Stimulated activated CD4-positive, alpha-beta T cell treated with anti-CD3 and anti-CD28 coated beads, Interleukin-12 subunit alpha, Interleukin-12 subunit beta, amount 100 ng/mL, for 48 hours (primary cell): ENCODE measurements at regions not wholly inside any gene's neighbourhood (a gene's known extent, or its start where the extent isn't known, plus 50 kb on each side); places are given as distances from the start of the nearest gene placed in this dataset.
"Not testable (repeated sequence)": the region's sequence is repeated elsewhere in the genome, so short reads cannot be mapped to it uniquely, and the experiment has no call there.

ENCODE experiments used
- DNase-seq, 3 donors: peaks; one replicate each; pipeline ENCODE4 v3.0.0-alpha.2; 2020; ENCODE audit warnings: low read depth in 2 of 3, low spot score in 1 of 3

DNA sequence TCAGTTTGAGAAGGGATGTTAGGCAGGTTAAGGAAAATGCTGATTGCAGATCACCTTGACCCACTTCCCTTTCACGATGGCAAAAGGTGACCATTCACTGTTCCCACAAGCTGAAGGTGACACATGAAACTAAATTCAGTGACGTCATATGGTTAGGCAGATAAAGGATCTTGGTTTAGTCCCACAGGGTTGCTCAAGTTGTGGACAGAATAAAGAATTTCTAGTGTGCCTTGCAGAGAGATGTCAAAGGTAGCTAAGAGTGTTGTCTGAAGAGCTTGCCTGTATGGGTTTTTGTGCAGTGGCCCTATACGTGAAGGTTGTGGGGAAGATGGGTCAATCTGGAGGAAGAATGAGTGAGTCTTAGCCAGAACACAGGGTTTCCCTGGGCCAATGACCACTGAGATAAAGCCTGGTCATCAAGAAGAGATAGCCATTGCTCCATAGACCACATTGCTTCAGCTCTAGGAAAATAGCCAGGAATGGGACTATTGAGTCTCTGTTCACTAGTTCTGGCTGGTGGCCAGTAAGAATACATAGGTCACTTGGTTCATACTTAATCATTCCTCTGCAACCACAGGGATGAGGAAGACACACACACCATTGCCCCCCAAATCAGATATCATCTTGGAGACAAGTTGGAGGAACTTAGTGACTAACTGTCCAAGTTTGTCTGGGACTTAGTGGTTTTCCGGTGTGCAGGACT lies 148.5 kb upstream of the ATXN1 start:
- no peak for DNase-seq

DNA sequence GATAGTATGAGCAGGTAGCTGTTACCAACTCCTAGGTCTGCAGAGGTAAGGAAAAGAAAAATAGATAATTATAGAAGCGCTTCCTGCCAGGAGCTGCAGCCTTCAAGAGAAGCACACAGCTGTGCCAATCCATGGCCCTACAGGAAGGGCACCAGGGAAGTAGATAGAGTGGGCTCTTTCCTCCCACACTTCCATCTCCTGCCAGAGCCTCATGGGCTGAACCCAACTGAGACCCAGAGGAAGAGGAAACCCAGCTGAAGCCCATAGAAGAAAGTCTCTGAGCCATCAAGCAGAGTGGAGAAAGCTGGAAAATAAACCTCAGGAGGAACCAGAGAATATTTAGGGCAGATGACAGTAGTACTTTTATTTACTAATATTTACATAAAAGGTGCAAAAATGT lies 146.7 kb upstream of the ATXN1 start:
- DNase-seq: no peak

DNA sequence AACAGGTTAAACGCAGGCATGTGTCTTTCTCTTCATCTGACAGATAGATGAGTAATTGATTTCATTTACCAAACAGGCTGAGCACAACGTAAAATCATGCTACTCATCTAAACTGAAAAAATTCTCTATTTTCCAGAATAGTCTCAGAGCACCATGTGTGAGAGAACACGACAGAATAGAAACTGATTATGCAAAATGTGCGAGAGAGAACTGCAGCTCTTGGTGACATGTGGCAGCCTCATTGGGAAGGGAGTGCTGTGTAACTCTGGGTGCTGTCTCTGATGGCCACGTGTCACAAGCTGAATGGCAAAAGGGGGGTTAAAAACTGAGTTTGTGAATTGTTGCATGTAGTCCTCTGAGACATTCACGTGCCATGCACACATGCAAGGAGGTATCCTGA lies 143.7 kb upstream of the ATXN1 start:
- no peak for DNase-seq

DNA sequence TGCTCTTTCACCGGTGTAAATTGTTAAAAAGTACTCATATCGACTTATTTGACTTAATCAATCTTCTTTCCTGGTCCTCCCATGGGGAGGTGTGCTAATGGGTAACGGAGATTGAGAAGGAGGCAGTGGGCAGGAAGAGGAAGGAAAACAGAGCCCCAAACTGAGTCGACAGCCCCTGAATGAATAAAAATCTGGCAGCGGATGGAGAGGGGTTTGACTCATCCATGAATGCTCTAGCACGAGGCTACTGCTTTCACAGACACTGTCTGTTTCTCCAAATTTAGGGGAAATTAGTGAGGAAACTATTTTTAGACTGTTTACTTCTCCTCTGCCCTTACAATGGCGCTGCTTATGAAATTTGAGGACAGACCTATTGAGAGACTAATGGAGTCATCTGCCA lies 142.2 kb upstream of the ATXN1 start:
- DNase-seq: no peak

DNA sequence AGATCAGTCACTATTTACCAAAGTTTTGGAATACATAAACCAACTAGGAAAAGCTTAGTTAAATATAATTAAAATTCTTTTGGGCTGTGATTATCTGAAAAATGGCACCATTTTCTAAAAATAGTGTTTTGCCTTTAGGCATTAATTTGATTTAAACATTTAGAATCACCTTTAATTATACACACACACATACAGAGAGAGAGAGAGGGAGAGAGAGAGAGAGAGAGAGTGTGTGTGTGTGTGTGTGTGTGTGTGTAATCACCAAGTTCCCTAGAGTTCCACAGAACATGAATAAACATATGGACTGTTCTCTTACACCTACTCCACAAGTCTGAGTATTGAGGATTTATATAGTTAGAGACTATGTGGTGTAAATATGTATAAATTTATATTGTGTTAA lies 141.2 kb upstream of the ATXN1 start:
- no peak for DNase-seq

DNA sequence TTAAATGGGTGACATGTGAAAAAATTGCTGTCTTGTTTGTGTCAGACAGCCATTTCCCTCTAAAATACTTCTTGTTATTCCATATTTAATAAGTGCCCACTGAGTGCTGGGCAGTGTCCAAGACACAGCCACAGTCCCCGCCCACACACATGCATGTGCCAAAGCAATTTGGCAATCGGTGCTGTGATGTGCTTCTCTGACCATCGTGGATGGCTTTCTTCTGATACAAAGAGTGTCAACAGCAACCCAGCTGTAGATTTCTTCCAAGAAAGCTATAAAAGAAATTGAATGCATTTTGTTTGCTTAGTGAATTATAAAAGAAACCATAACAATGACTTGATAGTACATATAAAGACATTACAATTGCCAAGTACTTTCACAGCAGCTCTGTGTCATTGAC lies 140.5 kb upstream of the ATXN1 start:
- no peak for DNase-seq

DNA sequence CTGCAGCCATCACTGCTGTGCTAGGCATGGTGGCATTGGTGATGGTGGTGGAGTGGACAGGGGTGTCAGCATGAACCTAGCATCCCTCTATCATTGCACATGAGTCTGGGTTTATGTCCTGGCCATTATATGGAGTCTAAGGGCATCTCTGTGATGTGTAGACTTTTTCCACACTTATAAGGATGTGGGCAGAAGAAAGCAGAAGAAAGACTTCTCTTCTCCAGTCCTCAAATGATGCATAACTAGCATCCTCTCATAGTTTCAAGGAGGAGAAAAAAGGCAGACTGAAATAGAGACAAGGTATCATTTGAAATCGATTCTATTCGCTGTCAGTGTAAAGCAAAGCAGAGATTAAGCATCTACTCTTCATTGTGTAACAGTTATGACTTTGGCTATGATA lies 140.0 kb upstream of the ATXN1 start:
- no peak for DNase-seq

DNA sequence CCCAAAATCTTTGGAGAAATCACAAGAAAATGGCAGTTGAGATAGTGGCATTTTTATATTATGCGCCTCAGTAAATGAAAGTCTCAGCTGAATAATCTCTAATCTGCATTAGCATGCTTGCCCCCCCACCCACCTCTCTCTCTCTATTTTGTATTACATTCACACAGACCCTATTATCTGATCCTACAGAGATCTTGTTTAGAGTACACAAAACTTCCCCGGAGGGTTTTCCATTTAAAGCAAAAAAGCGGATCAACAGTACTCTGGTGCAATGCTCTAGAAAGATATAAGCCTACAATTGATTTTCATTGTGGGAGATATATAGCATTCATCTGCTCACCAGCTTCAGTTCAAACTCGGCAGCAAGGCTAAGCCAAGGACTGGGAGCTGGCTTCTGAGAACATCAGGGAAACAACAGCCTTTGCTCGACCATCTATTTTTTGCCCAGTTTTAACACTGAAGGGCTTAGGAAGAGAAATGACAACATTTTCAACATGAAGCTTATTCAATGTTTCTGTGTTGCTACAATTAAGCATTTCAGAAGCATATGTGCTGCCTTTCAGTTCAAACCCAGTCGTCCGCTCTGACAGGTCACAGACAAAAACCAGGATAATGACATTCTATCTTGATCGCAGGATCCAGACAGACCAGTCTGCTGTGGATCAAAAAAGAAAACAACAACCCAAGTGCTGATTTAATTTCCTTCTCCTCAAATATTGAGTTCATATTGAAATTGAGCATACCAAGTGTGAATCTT lies 137.6 kb upstream of the ATXN1 start:
- no peak for DNase-seq

DNA sequence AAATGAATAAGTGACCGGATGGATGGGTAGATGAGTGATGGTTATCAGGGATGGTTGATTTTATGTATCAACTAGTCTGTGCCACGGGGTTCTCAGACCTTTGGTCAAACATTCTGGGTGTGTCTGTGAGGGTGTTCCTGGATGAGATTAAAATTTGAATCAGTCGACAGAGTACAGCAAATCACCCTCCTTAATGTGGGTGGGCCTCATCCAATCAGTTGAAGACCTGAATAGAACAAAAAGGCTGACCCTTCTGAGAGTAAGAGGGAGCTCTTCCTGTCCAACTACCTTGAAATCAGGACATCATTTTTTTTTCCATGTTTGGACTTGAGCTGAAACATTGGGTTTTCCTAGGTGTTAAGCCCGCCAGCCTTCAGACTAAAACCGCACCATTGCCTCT lies 136.4 kb upstream of the ATXN1 start:
- DNase-seq: no peak

DNA sequence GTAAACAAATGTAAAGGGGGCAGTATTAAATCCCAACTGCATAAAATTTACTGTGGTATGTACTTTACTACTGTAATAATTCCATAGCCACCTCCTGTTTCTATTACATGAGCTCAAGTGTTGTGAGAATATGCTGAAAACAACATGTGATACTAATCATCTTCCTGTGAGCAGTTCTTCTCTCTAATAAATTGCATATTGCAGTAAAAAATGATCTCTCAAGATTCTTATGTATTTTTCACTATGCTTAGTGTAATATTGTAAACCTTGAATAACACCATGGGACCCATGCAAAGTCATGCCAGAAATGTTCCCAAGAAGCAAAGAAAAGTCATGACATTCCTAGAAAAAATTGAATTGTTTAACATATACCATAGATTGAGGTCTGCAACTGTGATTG lies 133.0 kb upstream of the ATXN1 start:
- no peak for DNase-seq

DNA sequence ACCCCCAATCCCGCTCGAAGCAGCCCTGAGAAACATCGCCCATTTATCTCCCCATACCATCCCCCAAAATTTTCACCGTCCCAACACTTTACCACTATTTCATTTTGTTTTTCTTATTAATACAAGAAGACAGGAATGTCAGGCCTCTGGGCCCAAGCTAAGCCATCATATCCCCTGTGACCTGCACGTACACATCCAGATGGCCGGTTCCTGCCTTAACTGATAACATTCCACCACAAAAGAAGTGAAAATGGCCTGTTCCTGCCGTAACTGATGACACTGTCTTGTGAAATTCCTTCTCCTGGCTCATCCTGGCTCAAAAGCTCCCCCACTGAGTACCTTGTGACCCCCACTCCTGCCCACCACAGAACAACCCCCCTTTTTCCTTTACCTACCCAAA lies 129.8 kb upstream of the ATXN1 start:
- not testable (repeated sequence) for DNase-seq

DNA sequence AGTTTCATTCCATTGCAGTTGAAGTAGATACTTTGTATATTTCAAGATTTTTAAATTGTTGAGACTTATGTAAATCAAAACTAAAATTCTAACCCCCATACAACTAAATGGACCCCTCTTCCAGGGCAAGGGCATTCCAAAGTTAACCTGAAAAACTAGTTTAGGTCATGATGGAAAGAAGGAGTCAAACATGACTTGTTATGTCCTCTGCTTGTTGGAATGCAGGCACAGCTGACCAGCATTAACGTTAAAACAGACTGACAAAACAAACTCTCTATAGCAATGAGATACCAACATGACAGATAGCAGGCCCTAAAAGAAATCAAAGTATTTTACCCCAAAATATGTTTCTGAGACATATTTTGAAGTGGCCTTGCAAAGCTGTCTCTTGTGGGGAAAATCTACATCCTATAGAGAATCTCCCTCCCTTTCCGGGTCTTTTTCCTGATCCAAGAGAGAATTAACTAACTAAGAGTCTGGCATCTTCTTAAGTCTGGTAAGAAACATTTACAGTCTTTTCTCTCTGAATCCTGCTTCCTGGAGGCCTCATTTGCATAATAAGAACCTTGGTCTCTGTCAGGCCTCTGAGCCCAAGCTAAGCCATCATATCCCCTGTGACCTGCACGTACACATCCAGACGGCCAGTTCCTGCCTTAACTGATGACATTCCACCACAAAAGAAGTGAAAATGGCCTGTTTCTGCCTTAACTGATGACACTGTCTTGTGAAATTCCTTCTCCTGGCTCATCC lies 124.3 kb upstream of the ATXN1 start:
- no peak for DNase-seq

DNA sequence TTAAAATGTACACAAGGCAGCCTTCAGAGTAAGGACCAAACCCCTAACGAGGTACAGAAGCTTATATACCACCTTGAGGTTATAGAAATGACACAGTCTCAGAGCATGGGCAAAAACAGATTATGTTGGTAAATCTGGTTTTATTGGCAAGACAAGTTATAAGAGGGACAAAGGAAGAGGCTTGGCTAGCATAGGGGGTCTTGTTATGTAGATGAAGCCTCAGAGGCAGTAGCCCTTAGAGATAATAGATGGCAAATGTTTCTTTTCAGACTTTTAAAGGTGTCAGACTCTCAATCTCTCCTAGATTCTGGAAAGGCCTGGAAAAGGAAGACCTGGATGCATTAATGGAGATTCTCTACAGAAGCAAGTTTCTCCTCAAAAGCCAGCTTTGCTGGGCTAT lies 123.3 kb upstream of the ATXN1 start:
- DNase-seq: no peak

DNA sequence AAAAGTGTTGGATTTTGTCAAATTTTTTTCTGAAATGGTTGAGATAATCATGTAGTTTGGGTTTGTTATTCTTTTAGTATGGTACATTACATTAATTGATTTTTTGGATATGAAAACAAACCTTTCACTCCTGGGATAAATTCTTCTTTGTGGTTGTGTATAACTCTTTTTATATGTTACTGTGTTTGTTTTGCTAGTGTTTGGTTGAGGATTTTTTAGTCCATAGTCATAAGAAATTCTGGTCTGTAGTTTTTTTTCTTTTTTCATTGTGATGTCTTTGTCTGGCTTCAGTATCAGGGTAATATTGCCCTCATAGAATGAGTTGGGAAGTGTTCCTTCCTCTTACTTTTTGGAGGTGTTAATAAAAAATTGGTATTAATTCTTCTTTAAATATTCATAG lies 122.2 kb upstream of the ATXN1 start:
- no peak for DNase-seq

DNA sequence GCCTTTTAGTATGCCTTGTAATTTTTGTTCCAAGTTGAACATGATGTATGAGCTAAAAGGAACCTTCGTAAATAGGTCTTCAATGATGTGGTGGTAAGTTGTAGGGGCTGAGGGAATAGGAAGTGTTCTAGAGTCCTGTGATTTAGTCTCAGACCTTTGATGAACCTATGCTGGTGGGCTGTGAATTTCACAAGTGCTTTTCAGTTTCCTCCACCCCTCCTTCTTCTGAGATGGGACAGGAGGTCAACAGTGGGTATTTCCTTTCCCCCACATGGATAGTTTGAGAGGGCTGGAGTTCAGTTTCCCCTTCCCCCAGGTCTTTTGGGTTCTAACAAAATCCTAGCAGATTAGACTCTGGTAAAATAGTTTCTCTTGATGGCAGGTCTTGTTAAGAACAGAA lies 121.0 kb upstream of the ATXN1 start:
- DNase-seq: no peak

DNA sequence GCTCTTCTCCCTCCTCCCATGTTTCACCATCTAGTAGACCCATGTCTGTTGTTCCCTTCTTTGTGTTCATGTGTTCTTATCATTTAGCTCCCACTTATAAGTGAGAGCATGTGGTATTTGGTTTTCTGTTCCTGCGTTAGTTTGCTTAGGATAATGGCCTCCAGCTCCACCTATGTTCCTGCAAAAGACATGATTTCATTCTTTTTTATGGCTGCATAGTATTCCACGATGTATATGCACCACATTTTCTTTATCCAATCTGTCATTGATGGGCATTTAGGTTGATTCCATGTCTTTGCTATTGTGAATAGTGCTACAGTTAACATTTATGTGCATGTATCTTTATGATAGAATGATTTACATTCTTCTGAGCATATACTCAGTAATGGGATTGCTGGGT lies 115.6 kb upstream of the ATXN1 start:
- DNase-seq: not testable (repeated sequence)

DNA sequence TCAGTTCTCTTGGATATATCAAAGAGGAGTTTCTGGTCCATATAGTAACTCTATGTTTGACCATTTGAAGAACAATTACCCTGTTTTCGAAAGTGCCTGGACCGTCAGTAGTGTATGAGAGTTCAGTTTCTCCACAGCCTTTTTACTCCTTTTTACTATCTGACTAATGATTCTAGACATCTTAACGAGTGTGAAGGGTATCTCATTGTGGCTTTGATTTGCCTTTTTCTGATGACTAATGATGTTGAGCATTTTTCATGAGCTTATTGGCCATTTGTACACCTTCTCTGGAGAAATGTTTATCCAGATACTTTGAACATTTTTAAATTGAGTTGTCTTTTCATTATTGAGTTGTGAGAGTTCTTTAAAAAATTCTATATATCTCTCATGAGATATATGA lies 114.9 kb upstream of the ATXN1 start:
- no peak for DNase-seq

DNA sequence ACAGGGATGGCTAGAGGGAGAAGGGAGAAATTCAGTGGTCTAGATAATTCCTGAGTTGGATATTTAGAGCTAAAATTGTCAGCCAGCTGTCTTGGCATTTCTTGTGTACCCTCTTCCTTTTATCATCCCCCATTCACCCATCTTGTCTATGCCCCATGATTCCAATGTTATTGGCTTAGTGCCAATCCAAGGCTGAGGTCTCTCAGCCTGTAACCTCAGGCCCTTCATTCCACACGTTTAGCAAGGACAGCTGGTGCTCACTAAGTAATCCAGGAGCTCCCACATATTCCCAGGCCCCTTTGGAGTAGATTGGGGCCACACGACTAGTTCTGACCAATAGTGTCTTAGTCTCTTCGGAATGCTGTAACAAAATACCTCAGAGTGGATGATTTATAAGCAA lies 112.4 kb upstream of the ATXN1 start:
- DNase-seq: no peak

DNA sequence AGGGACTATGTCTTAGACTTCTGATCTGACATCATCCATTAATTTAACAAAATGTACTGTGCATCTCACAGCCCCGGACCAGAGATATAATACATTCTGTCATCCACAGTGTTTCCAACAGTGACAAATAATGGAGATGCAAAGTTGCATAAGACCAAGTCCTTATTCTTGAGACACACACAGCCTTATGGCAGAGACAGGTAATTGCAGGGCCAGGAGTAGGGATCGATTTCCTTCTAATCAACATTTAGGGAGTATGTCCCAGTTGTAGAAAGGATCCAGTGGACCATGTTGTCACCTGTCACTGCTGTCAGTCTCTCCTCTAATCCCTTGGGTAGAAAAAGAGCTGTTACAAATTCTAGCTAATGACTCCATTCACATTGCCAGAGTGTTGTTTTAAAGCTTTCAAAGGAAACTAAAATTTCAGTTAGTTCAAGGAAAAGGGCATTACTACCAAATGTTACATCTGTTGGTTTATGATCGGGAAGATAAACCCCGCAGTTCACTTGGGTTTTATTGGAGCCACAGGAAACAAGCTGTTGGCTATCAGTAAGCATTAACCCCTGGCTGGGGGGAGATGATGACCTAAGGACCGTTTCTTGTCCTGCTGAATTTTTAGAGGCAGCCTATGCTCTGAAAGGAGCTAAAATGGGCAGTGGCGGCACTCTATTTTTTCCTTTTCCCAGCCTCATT lies 111.4 kb upstream of the ATXN1 start:
- no peak for DNase-seq

DNA sequence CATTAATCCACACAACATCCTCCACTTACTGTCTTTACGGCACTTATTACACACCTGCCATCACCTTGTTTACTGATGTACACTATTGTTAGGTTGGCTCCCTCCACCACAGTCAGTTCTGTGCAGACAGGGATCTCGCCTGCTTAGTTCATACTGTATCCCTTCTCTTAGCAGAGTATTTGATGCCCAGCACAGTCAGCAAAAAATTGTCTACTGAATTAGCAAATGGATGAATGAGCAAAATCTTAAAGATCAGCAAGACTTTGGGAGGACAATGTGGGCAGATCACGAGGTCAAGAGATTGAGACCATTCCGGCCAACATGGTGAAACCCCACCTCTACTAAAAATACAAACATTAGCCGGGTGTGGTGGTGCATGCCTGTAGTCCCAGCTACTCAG lies 109.8 kb upstream of the ATXN1 start:
- DNase-seq: no peak

DNA sequence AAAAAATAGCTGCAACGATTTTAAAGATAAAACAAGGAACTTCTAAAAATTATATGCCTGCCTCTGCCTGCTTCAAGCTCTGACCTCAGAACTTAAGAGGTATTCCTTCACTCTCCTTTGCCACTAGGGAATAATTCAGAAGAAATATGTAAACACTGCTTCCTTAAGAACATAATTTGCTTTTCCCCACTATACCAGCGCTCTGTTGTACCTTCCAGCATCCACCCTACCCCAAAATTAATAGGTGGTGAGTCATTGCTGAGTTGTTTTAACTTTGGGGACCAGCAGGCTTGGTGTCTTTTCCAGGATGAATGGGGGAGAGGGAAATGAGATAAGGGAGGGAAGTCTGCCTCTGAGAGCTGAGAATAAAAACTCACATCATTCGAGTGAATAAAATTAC lies 107.7 kb upstream of the ATXN1 start:
- no peak for DNase-seq
